K562 (cell line): ENCODE measurements at regions not wholly inside any gene's neighbourhood (a gene's known extent, or its start where the extent isn't known, plus 50 kb on each side); places are given as distances from the start of the nearest gene placed in this dataset.

Experiments
- AFF1 ChIP-seq, 2 experiments: fragments of 450-650 bp; IDR thresholded peaks; 2 replicates each; pipeline ENCODE4 v1.6.1; 2018; ENCODE audit warnings: mild to moderate bottlenecking in 2 of 2, low read depth in 1 of 2; ENCODE audit not compliant: partially characterized antibody in 2 of 2
- BDP1 ChIP-seq: IDR thresholded peaks from 3 replicates; pipeline ENCODE4 v1.6.1; 2011; ENCODE audit not compliant: insufficient read length, insufficient read depth
- HCFC1 ChIP-seq: IDR thresholded peaks from 2 replicates; pipeline ENCODE4 v1.6.1; 2012; ENCODE audit warnings: low read depth, low read length, improper control_type of control experiment
- MAFF ChIP-seq: IDR thresholded peaks from 2 replicates; pipeline ENCODE4 v1.6.1; 2012; ENCODE audit warnings: low read length, improper control_type of control experiment
- MECOM ChIP-seq: fragments of 250-450 bp; sonication (Bioruptor Pico); IDR thresholded peaks from 2 replicates; pipeline ENCODE4 v1.8.0; 2022; ENCODE audit warnings: inconsistent platforms
- MGA ChIP-seq: fragments of 450-650 bp; IDR thresholded peaks from 2 replicates; pipeline ENCODE4 v1.6.1; 2016; ENCODE audit warnings: mild to moderate bottlenecking, moderate library complexity
- MYC ChIP-seq, 2 experiments: fragments of 250-450 bp in 1 of 2; sonication (Bioruptor Pico) in 1 of 2; IDR thresholded peaks; 2 replicates each; pipeline versions ENCODE4 v1.5.1 to v1.6.1; 2012 to 2021; ENCODE audit warnings: low read depth in 2 of 2, borderline replicate concordance in 1 of 2, improper control_type of control experiment in 1 of 2, low read length in 1 of 2, mild to moderate bottlenecking in 1 of 2, moderate library complexity in 1 of 2
- SIN3B ChIP-seq: fragments of 450-650 bp; IDR thresholded peaks from 2 replicates; pipeline ENCODE4 v1.6.1; 2017; ENCODE audit warnings: low read depth, mild to moderate bottlenecking, moderate library complexity
- ZNF121 ChIP-seq: sonication (generic); formaldehyde crosslinking; conservative IDR thresholded peaks from 2 replicates; pipeline ENCODE4 v1.8.0; 2022; ENCODE audit warnings: missing genetic modification reagents
- ZNF175 ChIP-seq: fragments of 200-800 bp; sonication (Bioruptor generic); IDR thresholded peaks from 2 replicates; pipeline ENCODE4 v1.6.1; 2016; ENCODE audit warnings: low read depth, mild to moderate bottlenecking, missing genetic modification characterization, missing compliant biosample characterization
- ZNF785 ChIP-seq: fragments of 250-450 bp; sonication (Bioruptor Pico); IDR thresholded peaks from 2 replicates; pipeline ENCODE4 v1.4.0; 2020; ENCODE audit warnings: mild to moderate bottlenecking

- TF ChIP-seq MGA (peak; percentile 99), MAFF (no peak), ZNF121 (CRISPR knock-in tag) (no peak), HCFC1 (peak; percentile 51), BDP1 (no peak), ZNF785 (CRISPR knock-in tag) (no peak), MYC (IDR thresholded peaks at IDR 0.05; ENCODE audit: low read depth, low read length) (peak; percentile 100), MYC (CRISPR knock-in tag; IDR thresholded peaks at IDR 0.05; ENCODE audit: borderline replicate concordance, low read depth) (0 out of 2 replicates have a peak, but pooled peaks have one; percentile 82), ZNF175 (CRISPR knock-in tag) (peak; percentile 83), MECOM (CRISPR knock-in tag) (no peak), SIN3B (peak; percentile 62), AFF1 (IDR thresholded peaks at IDR 0.05; ENCODE audit: low read depth in 1 of 2, partially characterized antibody in 2 of 2) (peak in 1 of 2 experiments; percentile 86)
Measured at GRCh38 chr1:222465211-222466041, 82.5 kb downstream of the HHIPL2 start (continued).
